AG10803 (cell line): ENCODE measurements at regions not wholly inside any gene's neighbourhood (a gene's known extent, or its start where the extent isn't known, plus 50 kb on each side); places are given as distances from the start of the nearest gene placed in this dataset.

ENCODE experiments used
- DNase-seq: peaks from one replicate; pipeline ENCODE4 v3.0.0; 2010; ENCODE audit warnings: low read depth
- H3K4me3 ChIP-seq: 2 replicates; pipeline ENCODE4 v1.5.1; 2011; ENCODE audit warnings: mild to moderate bottlenecking, low read length, control low read depth
- TF ChIP-seq, protein P1 (sequence below): conservative IDR thresholded peaks from 2 replicates; pipeline ENCODE4 v1.5.1; 2011; ENCODE audit warnings: mild to moderate bottlenecking, low read length, control low read depth, inconsistent platforms

DNA sequence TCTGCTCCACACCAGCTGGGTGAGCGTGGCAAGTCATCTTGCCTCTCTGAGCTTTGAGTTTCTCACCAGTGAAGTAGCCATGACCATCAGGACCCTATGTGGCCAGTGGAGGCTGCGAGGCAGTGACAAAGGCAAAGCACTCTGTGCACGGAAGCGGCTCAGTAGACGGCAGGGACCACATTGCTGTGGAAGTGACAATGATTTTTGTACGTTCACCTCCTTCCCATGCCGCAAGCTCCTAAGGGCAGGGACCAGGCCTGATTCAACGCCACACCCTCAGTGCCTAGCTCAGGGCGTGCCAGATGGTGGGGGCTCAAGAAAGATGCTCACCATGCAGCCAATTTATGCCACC, 210.5 kb downstream of the MATN1 start:
- no peak for DNase-seq
- TF ChIP-seq, protein P1, sequence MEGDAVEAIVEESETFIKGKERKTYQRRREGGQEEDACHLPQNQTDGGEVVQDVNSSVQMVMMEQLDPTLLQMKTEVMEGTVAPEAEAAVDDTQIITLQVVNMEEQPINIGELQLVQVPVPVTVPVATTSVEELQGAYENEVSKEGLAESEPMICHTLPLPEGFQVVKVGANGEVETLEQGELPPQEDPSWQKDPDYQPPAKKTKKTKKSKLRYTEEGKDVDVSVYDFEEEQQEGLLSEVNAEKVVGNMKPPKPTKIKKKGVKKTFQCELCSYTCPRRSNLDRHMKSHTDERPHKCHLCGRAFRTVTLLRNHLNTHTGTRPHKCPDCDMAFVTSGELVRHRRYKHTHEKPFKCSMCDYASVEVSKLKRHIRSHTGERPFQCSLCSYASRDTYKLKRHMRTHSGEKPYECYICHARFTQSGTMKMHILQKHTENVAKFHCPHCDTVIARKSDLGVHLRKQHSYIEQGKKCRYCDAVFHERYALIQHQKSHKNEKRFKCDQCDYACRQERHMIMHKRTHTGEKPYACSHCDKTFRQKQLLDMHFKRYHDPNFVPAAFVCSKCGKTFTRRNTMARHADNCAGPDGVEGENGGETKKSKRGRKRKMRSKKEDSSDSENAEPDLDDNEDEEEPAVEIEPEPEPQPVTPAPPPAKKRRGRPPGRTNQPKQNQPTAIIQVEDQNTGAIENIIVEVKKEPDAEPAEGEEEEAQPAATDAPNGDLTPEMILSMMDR, result no peak

DNA sequence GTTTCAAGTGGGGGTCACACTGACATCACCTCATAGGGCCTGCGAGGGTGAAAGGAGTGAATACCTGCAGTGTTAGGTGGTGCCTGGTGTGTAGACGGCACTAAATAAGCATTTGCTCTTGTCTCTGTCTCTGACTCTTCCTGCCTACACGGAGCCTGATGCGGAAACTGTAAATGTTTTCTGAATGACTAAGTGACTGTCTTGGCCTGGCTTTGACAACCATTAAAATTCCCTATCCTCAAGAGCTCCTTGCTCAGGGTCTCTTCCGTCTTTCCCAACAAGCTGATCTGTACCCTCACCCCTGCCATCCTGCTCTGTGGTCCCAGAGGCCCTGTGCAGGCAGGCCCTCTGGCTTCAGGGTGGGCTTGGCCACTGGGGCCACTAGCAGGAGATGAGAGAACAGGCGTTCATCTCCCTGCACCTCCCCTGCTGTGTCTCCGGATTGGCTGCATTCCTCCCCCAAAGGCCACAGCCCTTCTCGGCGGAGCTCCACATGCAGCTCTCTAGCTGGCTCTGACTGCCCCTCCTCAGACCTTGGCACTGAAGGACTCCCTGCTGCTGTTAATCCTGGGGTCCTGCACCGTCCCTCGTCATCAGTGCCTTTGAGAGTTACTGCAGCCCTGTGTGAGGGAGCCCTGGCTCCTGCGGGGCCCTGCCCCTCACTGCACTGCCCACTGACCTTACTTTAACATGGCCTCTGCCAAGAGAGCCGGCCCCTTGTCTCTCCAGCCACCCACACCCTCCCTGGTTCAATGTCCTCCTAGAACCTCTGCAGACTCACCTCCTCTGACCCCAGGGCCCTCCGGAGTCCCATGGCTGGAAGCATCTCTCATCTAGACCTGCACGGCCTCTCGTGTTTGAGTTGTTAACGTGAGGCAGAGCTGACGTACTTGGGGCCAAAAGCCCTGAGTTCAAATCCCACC, 211.1 kb downstream of the MATN1 start:
- peak; percentile 64 for DNase-seq
- H3K4me3 ChIP-seq, result no peak overlapping the region
- TF ChIP-seq, protein P1, result no peak

More for the DNA sequence above, 210.5 kb downstream of the MATN1 start:
- no peak overlapping the region for H3K4me3 ChIP-seq

DNA sequence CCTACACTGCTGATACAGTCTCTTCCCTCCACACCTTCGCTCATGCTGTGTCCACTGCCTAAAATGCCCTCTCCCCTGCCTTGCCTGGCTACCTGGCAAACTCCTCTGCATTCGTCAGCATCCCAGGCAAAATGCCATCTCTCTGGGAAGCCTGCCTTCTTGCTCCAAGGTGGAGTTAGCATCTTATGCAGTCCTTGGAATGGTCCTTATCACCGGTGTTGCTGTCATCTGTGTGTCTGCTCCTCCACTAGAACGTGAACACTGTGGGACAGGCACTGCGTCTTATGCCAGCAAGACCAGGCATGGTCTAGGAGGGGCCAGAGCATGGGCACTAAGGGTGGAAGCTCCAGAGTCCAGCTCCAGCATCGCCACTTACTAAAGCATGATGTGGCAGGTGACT, 211.8 kb downstream of the MATN1 start:
- no peak overlapping the region for H3K4me3 ChIP-seq
- DNase-seq, result no peak
- TF ChIP-seq, protein P1, result no peak

DNA sequence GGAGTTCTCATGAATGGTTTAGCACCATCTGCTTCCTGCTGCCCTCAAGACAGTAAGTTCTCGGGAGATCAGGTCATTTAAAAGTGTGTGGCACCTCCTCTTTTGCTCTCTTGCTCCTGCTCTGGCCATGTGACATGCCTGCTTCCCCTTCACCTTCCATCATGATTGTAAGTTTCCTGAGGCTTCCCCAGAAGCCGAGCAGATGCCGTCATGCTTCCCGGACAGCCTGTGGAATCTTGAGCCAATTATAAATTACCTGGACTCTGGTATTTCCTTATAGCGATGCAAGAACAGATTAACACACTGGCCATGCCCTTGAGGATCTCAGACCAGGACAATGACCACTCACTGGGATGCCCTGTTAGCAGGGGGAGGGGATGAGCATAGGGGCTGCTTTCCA, 212.3 kb downstream of the MATN1 start:
- TF ChIP-seq, protein P1, result no peak
- no peak for DNase-seq

DNA sequence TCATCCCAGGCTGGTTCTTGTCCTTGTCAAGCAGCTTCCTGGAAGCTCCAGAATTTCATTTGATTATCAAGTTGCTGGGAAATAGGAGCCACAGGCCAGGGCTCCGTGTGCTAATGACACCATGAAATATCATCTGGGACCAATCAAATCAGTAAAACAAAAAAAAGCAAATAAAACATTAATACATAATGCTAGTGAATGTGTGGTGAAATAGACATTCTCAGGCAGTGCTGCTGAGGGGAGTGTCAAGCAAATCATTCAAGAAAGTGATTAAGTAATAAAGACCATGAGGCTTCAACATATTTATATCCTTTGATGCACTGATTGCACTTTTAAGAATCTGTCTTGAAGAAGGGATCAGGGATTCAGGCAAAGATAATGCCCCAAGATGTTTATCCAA, 213.7 kb downstream of the MATN1 start:
- no peak for DNase-seq
- no peak overlapping the region for H3K4me3 ChIP-seq
- TF ChIP-seq, protein P1, result no peak

More for the DNA sequence above, 212.3 kb downstream of the MATN1 start:
- H3K4me3 ChIP-seq, result no peak overlapping the region

DNA sequence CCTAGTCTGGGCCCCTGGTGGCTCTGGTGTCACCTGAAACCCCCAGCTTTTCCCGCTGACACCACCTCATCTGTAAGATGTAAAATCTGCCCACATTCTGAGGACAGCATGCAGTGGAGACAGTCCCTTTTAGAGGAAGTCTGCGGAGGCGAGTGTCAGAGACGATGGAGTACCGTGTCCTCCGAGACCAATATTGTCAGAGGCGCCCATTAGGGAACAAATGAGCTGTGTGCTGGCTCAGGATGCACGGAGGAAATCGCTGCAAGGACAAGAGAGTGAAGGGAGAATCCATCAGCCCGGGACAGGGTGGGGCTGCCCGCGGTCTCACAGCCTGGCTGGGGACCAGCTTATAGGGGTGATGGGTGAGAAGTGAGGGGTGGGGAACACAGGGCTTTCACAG, 214.8 kb downstream of the MATN1 start:
- no peak for DNase-seq
- no peak overlapping the region for H3K4me3 ChIP-seq
- TF ChIP-seq, protein P1, result no peak

DNA sequence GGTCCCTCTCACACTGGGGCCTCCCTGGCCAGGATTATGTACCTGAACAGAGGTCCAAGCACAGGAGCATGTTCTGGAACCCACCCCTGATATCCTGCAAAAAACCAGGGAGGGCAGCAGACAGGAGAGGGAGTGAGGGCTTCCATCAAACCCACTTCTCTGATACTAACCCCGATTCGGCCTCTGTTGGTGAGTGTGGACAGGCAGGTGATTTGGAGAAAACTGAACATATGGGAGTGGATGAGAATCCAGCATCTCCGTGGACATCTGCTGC, 215.3 kb downstream of the MATN1 start:
- TF ChIP-seq, protein P1, result no peak
- no peak for DNase-seq
- no peak overlapping the region for H3K4me3 ChIP-seq
